Suprapubic skin (tissue), 4 donors: ENCODE measurements at regions not wholly inside any gene's neighbourhood (a gene's known extent, or its start where the extent isn't known, plus 50 kb on each side); places are given as distances from the start of the nearest gene placed in this dataset.

Source experiments
- DNase-seq, 2 donors: peaks; one replicate each; pipeline ENCODE4 v3.0.0-alpha.2; 2019; ENCODE audit warnings: low spot score in 2 of 2
- H3K27ac ChIP-seq: fragments of 200-600 bp; sonication (generic); one replicate; pipeline ENCODE4 v1.5.1; 2019
- H3K27me3 ChIP-seq: fragments of 200-600 bp; sonication (generic); one replicate; pipeline ENCODE4 v1.5.1; 2019
- H3K36me3 ChIP-seq: fragments of 200-600 bp; sonication (generic); one replicate; pipeline ENCODE4 v1.5.1; 2019
- H3K4me1 ChIP-seq: fragments of 200-600 bp; sonication (generic); one replicate; pipeline ENCODE4 v1.5.1; 2019
- H3K4me3 ChIP-seq: fragments of 200-600 bp; sonication (generic); one replicate; pipeline ENCODE4 v1.5.1; 2019; ENCODE audit warnings: mild to moderate bottlenecking
- H3K9me3 ChIP-seq: fragments of 200-600 bp; sonication (generic); one replicate; pipeline ENCODE4 v1.5.1; 2019
- EP300 ChIP-seq: sonication (generic); formaldehyde crosslinking; IDR thresholded peaks from one replicate; pipeline ENCODE4 v1.6.1; 2017; ENCODE audit warnings: antibody characterized with exemption
- POLR2A ChIP-seq, 2 donors: fragments of 450-650 bp; IDR thresholded peaks; one replicate each; pipeline ENCODE4 v1.6.1; 2017; ENCODE audit warnings: antibody characterized with exemption in 2 of 2, mild to moderate bottlenecking in 2 of 2, moderate library complexity in 2 of 2
- POLR2AphosphoS5 ChIP-seq, 3 donors: sonication (generic); formaldehyde crosslinking; IDR thresholded peaks; one replicate each; pipeline ENCODE4 v1.6.1; 2017; ENCODE audit warnings: antibody characterized with exemption in 3 of 3
- WGBS: methylation state at CpG from one replicate; pipeline ENCODE4 v1.1.5; 2018; 5-methylcytosine and 5-hydroxymethylcytosine counted together
- TF ChIP-seq, protein P1 (sequence below), 2 donors: fragments of 200-600 bp in 1 of 2; fragments of 450-650 bp in 1 of 2; sonication (generic) in 1 of 2; IDR thresholded peaks; one replicate each; pipeline ENCODE4 v1.5.1; 2016 to 2019; ENCODE audit warnings: antibody characterized with exemption in 2 of 2, mild to moderate bottlenecking in 1 of 2, moderate library complexity in 1 of 2

DNA sequence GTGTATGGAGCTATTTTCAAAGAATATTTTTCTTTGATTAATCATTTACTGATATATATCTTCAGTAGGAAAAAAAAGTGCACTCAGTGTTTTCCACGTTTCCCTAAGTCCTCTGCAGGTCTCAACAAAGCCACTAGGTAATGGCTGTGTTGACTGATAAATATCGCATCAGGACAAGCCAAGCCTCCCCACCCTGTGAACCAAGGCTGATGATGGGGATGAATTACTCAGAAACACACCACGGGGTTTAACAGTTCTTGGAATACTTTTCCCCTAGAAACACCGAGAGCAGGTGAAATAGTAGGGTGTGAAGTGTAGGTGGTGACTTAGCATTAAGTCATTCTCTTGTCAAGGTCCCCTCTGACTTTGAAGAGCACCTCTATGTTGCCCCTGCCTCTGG, 423.5 kb upstream of the IGFBP3 start:
- no peaks in the 10 kb centered on the region for H3K36me3 ChIP-seq
- no peak overlapping the region for H3K27ac ChIP-seq
- H3K9me3 ChIP-seq, result no peaks in the 10 kb centered on the region
- DNase-seq, result no peak
- no peak overlapping the region for H3K4me3 ChIP-seq
- 51% methylated on average over 4 of the region's 4 CpGs for WGBS
- no peaks in the 10 kb centered on the region for H3K4me1 ChIP-seq
- H3K27me3 ChIP-seq, result no peaks in the 10 kb centered on the region
- TF ChIP-seq EP300, result no peak
- TF ChIP-seq POLR2A (IDR thresholded peaks at IDR 0.05), result no peak
- no peak for TF ChIP-seq POLR2AphosphoS5 (IDR thresholded peaks at IDR 0.05)
- TF ChIP-seq, protein P1, sequence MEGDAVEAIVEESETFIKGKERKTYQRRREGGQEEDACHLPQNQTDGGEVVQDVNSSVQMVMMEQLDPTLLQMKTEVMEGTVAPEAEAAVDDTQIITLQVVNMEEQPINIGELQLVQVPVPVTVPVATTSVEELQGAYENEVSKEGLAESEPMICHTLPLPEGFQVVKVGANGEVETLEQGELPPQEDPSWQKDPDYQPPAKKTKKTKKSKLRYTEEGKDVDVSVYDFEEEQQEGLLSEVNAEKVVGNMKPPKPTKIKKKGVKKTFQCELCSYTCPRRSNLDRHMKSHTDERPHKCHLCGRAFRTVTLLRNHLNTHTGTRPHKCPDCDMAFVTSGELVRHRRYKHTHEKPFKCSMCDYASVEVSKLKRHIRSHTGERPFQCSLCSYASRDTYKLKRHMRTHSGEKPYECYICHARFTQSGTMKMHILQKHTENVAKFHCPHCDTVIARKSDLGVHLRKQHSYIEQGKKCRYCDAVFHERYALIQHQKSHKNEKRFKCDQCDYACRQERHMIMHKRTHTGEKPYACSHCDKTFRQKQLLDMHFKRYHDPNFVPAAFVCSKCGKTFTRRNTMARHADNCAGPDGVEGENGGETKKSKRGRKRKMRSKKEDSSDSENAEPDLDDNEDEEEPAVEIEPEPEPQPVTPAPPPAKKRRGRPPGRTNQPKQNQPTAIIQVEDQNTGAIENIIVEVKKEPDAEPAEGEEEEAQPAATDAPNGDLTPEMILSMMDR (IDR thresholded peaks at IDR 0.05), result no peak

DNA sequence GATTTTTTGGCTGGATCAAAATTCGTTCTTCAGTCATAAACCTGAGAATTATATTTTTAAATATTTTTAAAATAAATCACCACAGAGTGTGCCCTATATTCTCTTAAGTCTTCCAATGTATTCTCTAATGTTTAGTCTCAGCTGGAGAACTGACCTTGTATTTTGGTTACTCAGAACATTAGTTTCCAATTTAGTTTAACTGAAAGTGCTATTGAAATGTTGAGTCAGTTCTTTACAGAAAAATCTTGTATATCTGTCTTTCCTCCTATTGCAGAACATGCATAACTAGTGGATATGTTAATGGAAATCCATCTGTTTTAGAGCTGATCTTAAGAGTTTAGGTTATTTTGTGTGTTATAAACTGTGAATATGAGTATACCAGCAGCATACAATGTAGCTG, 422.7 kb upstream of the IGFBP3 start:
- 84% methylated on average over 1 of the region's 1 CpG for WGBS
- no peaks in the 10 kb centered on the region for H3K27me3 ChIP-seq
- no peak for DNase-seq
- no peak overlapping the region for H3K27ac ChIP-seq
- no peaks in the 10 kb centered on the region for H3K4me1 ChIP-seq
- no peaks in the 10 kb centered on the region for H3K36me3 ChIP-seq
- TF ChIP-seq POLR2AphosphoS5 (IDR thresholded peaks at IDR 0.05) (no peak), POLR2A (IDR thresholded peaks at IDR 0.05) (no peak), EP300 (no peak)
- TF ChIP-seq, protein P1 (IDR thresholded peaks at IDR 0.05), result no peak
- H3K4me3 ChIP-seq, result no peak overlapping the region
- H3K9me3 ChIP-seq, result no peaks in the 10 kb centered on the region

DNA sequence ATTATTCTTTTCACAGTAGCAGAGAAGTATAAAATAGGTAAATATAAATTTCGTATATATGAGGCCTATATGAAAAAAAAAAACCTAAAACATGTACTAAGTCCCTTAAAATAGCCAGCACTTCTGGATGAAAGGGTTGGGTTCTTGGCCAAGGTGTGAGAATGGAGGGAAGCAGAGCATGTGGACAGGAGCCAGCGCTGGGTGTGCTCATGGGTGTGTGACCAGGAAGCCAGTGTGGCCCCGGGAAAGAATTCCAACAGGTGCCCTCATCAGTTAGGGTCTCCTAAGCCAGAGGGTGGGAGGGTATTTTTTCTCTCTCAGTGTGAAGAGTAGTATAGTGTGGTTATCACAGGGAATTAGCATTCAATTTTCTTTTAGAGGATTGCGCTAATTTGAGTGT, 401.9 kb upstream of the IGFBP3 start:
- 77% methylated on average over 4 of the region's 4 CpGs for WGBS
- H3K4me1 ChIP-seq, result no peaks in the 10 kb centered on the region
- no peak overlapping the region for H3K4me3 ChIP-seq
- no peaks in the 10 kb centered on the region for H3K9me3 ChIP-seq
- TF ChIP-seq POLR2A (IDR thresholded peaks at IDR 0.05), result no peak
- no peak for TF ChIP-seq EP300
- no peak for TF ChIP-seq POLR2AphosphoS5 (IDR thresholded peaks at IDR 0.05)
- TF ChIP-seq, protein P1 (IDR thresholded peaks at IDR 0.05), result no peak
- H3K36me3 ChIP-seq, result no peaks in the 10 kb centered on the region
- no peaks in the 10 kb centered on the region for H3K27me3 ChIP-seq
- DNase-seq, result no peak
- H3K27ac ChIP-seq, result no peak overlapping the region

DNA sequence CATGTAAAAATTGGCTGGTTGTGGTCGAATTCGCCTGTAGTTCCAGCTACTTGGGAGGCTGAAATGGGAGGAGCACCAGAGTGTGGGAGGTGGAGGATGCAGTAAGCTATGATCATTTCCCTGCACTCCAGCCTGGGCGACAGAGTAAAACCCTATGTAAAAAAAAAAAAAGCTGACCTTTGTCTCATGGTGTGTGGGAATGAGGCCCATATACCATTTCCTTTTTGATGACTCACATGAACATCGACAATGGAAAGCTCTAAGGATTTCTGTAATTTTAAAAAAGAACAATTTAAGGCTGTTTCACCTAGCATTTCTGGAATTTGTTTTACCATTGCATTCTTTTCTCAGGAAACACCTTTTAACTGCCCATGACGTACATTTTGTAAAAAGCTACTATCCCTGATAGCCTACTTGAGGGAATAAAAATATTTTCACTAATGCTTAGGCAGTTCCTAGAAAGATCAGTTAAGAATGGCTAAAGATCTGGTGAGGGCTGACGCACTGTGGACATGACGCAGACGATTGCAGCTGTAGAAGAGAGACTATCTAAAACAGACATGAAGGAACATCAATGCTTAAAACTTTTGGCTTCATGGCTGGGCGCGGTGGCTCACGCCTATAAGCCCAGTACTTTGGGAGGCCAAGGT, 400.6 kb upstream of the IGFBP3 start:
- Histone ChIP-seq H3K4me1 (no peaks in the 10 kb centered on the region), H3K4me3 (no peak overlapping the region), H3K27me3 (no peaks in the 10 kb centered on the region), H3K9me3 (no peaks in the 10 kb centered on the region), H3K36me3 (no peaks in the 10 kb centered on the region), H3K27ac (no peak overlapping the region)
- 88% methylated on average over 11 of the region's 11 CpGs for WGBS
- TF ChIP-seq, protein P1 (IDR thresholded peaks at IDR 0.05), result no peak
- TF ChIP-seq EP300, result no peak
- TF ChIP-seq POLR2AphosphoS5 (IDR thresholded peaks at IDR 0.05), result no peak
- TF ChIP-seq POLR2A (IDR thresholded peaks at IDR 0.05), result no peak
- no peak for DNase-seq

DNA sequence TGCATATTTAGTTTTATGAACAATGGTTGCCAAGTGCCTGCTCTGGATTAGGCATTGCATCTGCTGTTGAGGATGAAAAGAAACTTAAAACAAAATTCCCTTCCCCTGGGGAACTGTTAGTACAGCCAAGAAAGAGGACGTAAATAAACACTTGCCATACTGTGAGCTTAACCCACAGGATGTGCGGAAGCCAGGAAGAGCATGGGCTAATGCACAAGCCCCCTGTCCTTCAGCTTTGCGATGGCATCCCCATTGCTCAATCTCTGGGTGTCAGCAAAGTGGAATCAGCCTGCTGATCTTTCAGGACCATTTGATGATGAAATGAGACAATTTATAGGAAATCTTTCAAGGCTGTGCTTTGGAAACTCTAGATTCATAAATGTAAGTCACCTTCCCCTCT, 399.9 kb upstream of the IGFBP3 start:
- no peak overlapping the region for H3K27ac ChIP-seq
- 78% methylated on average over 3 of the region's 3 CpGs for WGBS
- H3K4me3 ChIP-seq, result no peak overlapping the region
- no peaks in the 10 kb centered on the region for H3K4me1 ChIP-seq
- no peak for DNase-seq
- no peaks in the 10 kb centered on the region for H3K27me3 ChIP-seq
- no peak for TF ChIP-seq POLR2A (IDR thresholded peaks at IDR 0.05)
- no peak for TF ChIP-seq EP300
- TF ChIP-seq, protein P1 (IDR thresholded peaks at IDR 0.05), result no peak
- no peak for TF ChIP-seq POLR2AphosphoS5 (IDR thresholded peaks at IDR 0.05)
- no peaks in the 10 kb centered on the region for H3K9me3 ChIP-seq
- H3K36me3 ChIP-seq, result no peaks in the 10 kb centered on the region
